HFF-Myc (cell line): ENCODE measurements at regions not wholly inside any gene's neighbourhood (a gene's known extent, or its start where the extent isn't known, plus 50 kb on each side); places are given as distances from the start of the nearest gene placed in this dataset.

Experiments
- DNase-seq: peaks from one replicate; pipeline ENCODE4 v3.0.0-alpha.2; 2011; ENCODE audit warnings: low read depth; ENCODE audit errors: extremely low read depth
- H3K4me3 ChIP-seq: replicated peaks from 2 replicates; pipeline ENCODE4 v1.5.1; 2011; ENCODE audit warnings: low read depth, mild to moderate bottlenecking, control low read depth, low read length
- TF ChIP-seq, protein P1 (sequence below): IDR thresholded peaks from 2 replicates; pipeline ENCODE4 v1.5.1; 2012; ENCODE audit warnings: mild to moderate bottlenecking, low read depth, low read length, control low read depth; ENCODE audit errors: missing control alignments

DNA sequence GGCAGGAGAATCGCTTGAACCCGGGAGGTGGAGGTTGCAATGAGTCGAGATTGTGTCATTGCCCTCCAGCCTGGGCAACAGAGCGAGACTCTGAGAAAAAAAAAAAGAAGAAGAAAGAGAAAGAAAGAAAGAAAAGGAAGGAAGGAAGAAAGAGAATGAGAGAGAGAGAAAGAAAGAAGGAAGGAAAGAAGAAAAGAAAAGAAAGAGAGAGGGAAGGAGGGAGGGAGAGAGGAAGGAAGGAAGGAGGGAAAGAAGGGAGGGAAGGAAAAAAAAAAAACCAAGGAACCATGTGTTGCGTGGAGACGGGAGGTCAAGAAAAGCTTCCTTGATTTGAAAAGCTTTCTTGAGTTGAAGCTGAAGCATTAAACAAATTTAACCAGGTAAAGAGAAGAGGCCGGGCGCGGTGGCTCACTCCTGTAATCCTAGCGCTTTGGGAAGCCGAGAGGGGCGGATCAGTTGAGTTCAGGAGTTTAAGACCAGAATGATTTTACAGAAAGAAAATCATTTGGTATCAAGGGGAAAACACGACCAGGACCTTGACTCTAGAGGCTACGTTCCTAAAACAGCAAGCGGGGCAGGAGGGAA, 90.5 kb upstream of the PRSS16 start:
- peak overlapping the region; percentile 65 for H3K4me3 ChIP-seq
- no peak for DNase-seq
- TF ChIP-seq, protein P1, sequence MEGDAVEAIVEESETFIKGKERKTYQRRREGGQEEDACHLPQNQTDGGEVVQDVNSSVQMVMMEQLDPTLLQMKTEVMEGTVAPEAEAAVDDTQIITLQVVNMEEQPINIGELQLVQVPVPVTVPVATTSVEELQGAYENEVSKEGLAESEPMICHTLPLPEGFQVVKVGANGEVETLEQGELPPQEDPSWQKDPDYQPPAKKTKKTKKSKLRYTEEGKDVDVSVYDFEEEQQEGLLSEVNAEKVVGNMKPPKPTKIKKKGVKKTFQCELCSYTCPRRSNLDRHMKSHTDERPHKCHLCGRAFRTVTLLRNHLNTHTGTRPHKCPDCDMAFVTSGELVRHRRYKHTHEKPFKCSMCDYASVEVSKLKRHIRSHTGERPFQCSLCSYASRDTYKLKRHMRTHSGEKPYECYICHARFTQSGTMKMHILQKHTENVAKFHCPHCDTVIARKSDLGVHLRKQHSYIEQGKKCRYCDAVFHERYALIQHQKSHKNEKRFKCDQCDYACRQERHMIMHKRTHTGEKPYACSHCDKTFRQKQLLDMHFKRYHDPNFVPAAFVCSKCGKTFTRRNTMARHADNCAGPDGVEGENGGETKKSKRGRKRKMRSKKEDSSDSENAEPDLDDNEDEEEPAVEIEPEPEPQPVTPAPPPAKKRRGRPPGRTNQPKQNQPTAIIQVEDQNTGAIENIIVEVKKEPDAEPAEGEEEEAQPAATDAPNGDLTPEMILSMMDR, result no peak

DNA sequence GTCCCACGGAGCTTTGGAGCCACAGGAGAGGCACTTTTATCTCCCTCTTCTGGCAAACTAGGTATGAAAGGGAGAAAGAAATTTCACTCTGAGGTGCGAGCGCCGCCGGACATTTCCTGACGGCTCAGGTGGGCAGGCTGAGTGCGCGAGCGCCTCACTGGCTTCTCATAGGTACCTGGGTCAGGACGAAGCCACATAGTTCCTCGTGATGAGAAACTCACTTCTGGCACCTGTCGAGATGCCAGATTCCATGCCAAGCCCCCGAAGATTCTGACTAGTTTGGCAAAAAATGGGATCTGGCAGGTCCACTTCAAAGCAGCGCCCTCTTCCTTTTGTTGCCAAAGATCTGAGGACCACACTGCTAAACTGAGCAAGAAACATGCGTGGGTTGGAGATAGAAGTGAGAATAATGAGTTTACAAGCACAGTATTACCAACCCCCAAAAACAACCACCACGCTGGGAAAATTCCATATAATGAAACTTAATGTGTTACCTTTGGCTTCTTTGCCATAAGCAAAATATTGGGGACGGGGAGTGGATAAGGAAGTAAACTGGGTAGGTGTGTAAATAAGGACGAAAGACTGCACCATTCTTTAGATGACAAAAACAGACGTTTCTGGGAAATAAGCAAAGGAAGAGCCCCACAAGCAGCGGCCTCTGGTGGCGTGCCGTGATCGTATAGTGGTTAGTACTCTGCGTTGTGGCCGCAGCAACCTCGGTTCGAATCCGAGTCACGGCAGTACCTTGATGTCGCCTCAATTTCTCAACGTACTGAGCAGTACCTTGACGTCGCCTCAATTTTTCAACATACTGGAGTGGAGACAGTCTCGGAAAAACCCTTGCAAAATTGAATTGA, 89.8 kb upstream of the PRSS16 start:
- DNase-seq, result peak; percentile 76
- TF ChIP-seq, protein P1, result peak; percentile 48
- peak overlapping the region; percentile 65 for H3K4me3 ChIP-seq

DNA sequence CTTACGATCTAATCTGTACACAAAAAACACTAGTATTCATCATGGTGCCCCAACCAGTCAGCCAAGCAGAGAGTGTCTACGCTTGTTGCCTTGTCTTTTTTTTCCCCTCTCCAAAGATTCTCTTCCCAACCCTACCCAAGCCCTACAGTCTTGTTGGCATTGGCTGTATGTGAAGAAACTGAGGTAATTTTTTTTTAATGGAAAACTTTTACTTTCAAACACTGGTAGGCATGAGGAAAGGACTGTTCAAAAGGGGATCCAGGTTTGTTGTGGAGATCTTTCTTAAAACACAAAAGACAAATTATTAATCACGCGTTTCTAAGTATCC, 89.2 kb upstream of the PRSS16 start:
- H3K4me3 ChIP-seq, result no peak overlapping the region
- DNase-seq, result no peak
- TF ChIP-seq, protein P1, result no peak

DNA sequence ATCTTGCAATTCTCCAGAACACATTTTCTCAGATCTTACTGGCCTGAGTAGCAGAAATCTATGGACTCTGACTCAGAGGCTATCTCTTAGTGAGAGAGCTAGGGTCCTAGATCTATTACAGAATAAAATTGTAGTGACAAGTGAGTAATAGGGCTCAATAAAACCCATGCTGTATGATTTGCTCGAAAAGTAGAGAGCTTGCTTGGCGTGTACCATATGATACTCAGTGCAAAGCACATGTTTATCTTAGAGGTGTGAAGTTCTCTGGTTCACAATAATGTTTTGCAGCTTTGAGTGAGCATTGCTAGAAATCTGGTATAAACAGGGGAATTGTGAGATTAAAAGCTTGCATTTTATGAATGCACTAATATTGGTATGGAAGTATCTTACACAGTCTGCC, 87.8 kb upstream of the PRSS16 start:
- H3K4me3 ChIP-seq, result no peak overlapping the region
- TF ChIP-seq, protein P1, result no peak
- DNase-seq, result no peak

DNA sequence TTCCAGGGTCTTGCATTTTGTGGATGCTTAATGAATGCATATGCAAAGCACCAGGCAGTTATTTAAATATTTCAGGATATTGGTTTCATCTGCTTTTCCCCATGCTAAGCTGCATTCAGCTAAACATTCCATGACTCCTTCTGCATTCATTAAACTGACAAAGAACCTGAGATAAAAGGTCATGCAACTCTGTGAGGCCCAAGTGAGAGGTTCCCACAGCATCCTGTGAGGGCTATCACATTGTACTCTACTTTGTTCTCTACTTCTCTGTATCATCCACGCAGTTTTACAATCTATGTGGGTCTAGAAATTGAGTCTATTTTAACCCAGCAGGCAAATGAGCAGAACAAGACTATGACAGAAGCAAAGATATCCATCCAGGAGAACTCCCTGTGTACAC, 86.4 kb upstream of the PRSS16 start:
- no peak overlapping the region for H3K4me3 ChIP-seq
- no peak for DNase-seq
- TF ChIP-seq, protein P1, result no peak

DNA sequence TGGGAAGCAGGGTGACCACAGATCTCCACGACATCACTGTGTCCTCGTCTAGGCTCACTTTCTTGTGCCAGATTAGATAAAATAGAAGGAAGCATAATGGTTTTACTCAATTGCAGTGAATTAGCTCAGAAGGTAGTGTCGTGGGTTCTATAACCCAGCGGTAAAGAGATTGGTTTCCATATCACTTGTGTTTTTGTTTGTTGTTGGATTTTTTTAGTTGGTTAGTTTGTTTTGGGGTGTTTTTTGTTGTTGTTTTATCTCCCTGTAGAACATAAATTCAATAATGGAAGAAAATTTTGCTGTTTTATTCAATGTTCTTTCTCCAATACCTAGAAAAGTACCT, 85.9 kb upstream of the PRSS16 start:
- H3K4me3 ChIP-seq, result no peak overlapping the region
- DNase-seq, result no peak
- TF ChIP-seq, protein P1, result no peak
